NK-92 treated with Interleukin-12 subunit alpha and Interleukin-12 subunit beta, amount 100 ng/mL, for 24 hours (cell line): ENCODE measurements at regions not wholly inside any gene's neighbourhood (a gene's known extent, or its start where the extent isn't known, plus 50 kb on each side); places are given as distances from the start of the nearest gene placed in this dataset.

Source experiments
- DNase-seq: peaks from one replicate; lab custom pipeline; 2025; lab: John Stamatoyannopoulos, UW

GRCh38 chr10:128971374-128972035 lies 495.5 kb upstream of the MGMT start:
- DNase-seq: no peak

- DNase-seq: no peak
These were observed 495.0 kb upstream of the MGMT start for GRCh38 chr10:128972036-128972405.

GRCh38 chr10:128973221-128973620 lies 493.8 kb upstream of the MGMT start:
- no peak for DNase-seq

GRCh38 chr10:128976856-128977255 lies 490.2 kb upstream of the MGMT start:
- no peak for DNase-seq

- no peak for DNase-seq
These were observed 488.8 kb upstream of the MGMT start for GRCh38 chr10:128978211-128978610.

GRCh38 chr10:128979405-128979804 lies 487.6 kb upstream of the MGMT start:
- no peak for DNase-seq

- no peak for DNase-seq
These were observed 485.8 kb upstream of the MGMT start for GRCh38 chr10:128981251-128981650.

GRCh38 chr10:128981881-128982615 lies 485.0 kb upstream of the MGMT start:
- no peak for DNase-seq

- DNase-seq: no peak
These were observed 484.5 kb upstream of the MGMT start for GRCh38 chr10:128982616-128982915.

- DNase-seq: no peak
These were observed 482.0 kb upstream of the MGMT start for GRCh38 chr10:128985036-128985435.

- DNase-seq: no peak
These were observed 476.1 kb upstream of the MGMT start for GRCh38 chr10:128990986-128991385.

- DNase-seq: no peak
These were observed 474.3 kb upstream of the MGMT start for GRCh38 chr10:128992770-128993169.

- no peak for DNase-seq
These were observed 473.6 kb upstream of the MGMT start for GRCh38 chr10:128993443-128993842.

GRCh38 chr10:128993911-128994538 lies 473.0 kb upstream of the MGMT start:
- no peak for DNase-seq

- no peak for DNase-seq
These were observed 472.4 kb upstream of the MGMT start for GRCh38 chr10:128994598-128995143.

- DNase-seq: no peak
These were observed 471.4 kb upstream of the MGMT start for GRCh38 chr10:128995676-128996075.

- no peak for DNase-seq
These were observed 470.9 kb upstream of the MGMT start for GRCh38 chr10:128996092-128996491.

- no peak for DNase-seq
These were observed 468.8 kb upstream of the MGMT start for GRCh38 chr10:128998101-128998805.

GRCh38 chr10:129004398-129004797 lies 462.6 kb upstream of the MGMT start:
- no peak for DNase-seq

- no peak for DNase-seq
These were observed 462.0 kb upstream of the MGMT start for GRCh38 chr10:129005080-129005479.

GRCh38 chr10:129005804-129006203 lies 461.2 kb upstream of the MGMT start:
- DNase-seq: no peak

GRCh38 chr10:129018511-129018910 lies 448.5 kb upstream of the MGMT start:
- no peak for DNase-seq
